ENCODE measurements at regions not wholly inside any gene's neighbourhood (a gene's known extent, or its start where the extent isn't known, plus 50 kb on each side); places are given as distances from the start of the nearest gene placed in this dataset.

GRCh38 chr18:76621782-76622495 lies 126.9 kb upstream of the ZNF516 start:
- ChIA-PET POLR2A (ENCODE audit: partially characterized antibody) (no interaction called here), CTCF (ENCODE audit: partially characterized antibody) (interaction anchor here (0.7 to 1.2 kb wide), 2 partner anchors 222 to 282 kb away, joined by 3 read pairs; no protein-coding TSS in a partner anchor)
- peaks cover 25 to 44% of the 10 kb centered on the region in 2 donors for H3K27me3 Mint-ChIP-seq

GRCh38 chr18:76621226-76621625 lies 126.2 kb upstream of the ZNF516 start:
- H3K27ac Mint-ChIP-seq, result no peak overlapping the region
- H3K4me3 Mint-ChIP-seq, result peak overlapping the region in 1 of 8 donors; percentile 60
- peaks cover 0 to 9% (median 3%) of the 10 kb centered on the region in 4 donors for H3K4me1 Mint-ChIP-seq
- H3K36me3 ChIP-seq (ENCODE audit: insufficient read depth, low read length), result no peaks in the 10 kb centered on the region
- no peak overlapping the region for H3K27ac ChIP-seq (ENCODE audit: low read depth, low read length)
- H3K4me3 ChIP-seq (ENCODE audit: low read length in 2 of 2), result no peak overlapping the region
- intact Hi-C loops (cut with micrococcal nuclease), result no loop called here
- peaks cover 4% of the 10 kb centered on the region for H3K27me3 ChIP-seq (ENCODE audit: insufficient read depth, low read length)
- peaks cover 25 to 46% of the 10 kb centered on the region in 2 donors for H3K27me3 Mint-ChIP-seq
- H3K9me3 Mint-ChIP-seq, result no peaks in the 10 kb centered on the region
- H3K36me3 Mint-ChIP-seq, result no peaks in the 10 kb centered on the region
- ChIA-PET POLR2A (ENCODE audit: partially characterized antibody) (no interaction called here), CTCF (ENCODE audit: partially characterized antibody) (interaction anchor here (0.7 to 1.2 kb wide), 2 partner anchors 221 to 281 kb away, joined by 3 read pairs; no protein-coding TSS in a partner anchor)
- no peak for DNase-seq
- H3K4me1 ChIP-seq (ENCODE audit: insufficient read depth, low read length), result no peaks in the 10 kb centered on the region
- no peaks in the 10 kb centered on the region for H3K9me3 ChIP-seq (ENCODE audit: control insufficient read depth in 1 of 2, low read length in 2 of 2)

More at GRCh38 chr18:76621782-76622495, 126.9 kb upstream of the ZNF516 start:
- Mint-ChIP-seq H3K27ac (no peak overlapping the region), H3K36me3 (no peaks in the 10 kb centered on the region), H3K4me1 (peaks cover 0 to 9% (median 3%) of the 10 kb centered on the region in 4 donors), H3K4me3 (peak overlapping the region in 1 of 8 donors; percentile 13), H3K9me3 (no peaks in the 10 kb centered on the region)
- Histone ChIP-seq H3K27me3 (ENCODE audit: insufficient read depth, low read length) (peaks cover 4% of the 10 kb centered on the region), H3K9me3 (ENCODE audit: control insufficient read depth in 1 of 2, low read length in 2 of 2) (no peaks in the 10 kb centered on the region), H3K4me1 (ENCODE audit: insufficient read depth, low read length) (no peaks in the 10 kb centered on the region), H3K4me3 (ENCODE audit: low read length in 2 of 2) (no peak overlapping the region), H3K36me3 (ENCODE audit: insufficient read depth, low read length) (no peaks in the 10 kb centered on the region), H3K27ac (ENCODE audit: low read depth, low read length) (no peak overlapping the region)
- DNase-seq, result no peak
- intact Hi-C loops (cut with micrococcal nuclease), result no loop called here

GRCh38 chr18:76620321-76621170 lies 125.5 kb upstream of the ZNF516 start:
- H3K27ac Mint-ChIP-seq, result no peak overlapping the region
- H3K4me3 Mint-ChIP-seq, result peak overlapping the region in 4 of 8 donors; percentile 9 to 60 (median 32)

GRCh38 chr18:76619621-76620315 lies 124.7 kb upstream of the ZNF516 start:
- no peak overlapping the region for H3K27ac ChIP-seq (ENCODE audit: low read depth, low read length)
- H3K27ac Mint-ChIP-seq, result no peak overlapping the region
- ChIA-PET POLR2A (ENCODE audit: partially characterized antibody) (no interaction called here), CTCF (ENCODE audit: partially characterized antibody) (interaction anchor here (0.5 to 1.3 kb wide), 2 partner anchors 90 to 1445 kb away, joined by 3 read pairs; no protein-coding TSS in a partner anchor)
- no peak overlapping the region for H3K4me3 ChIP-seq (ENCODE audit: low read length in 2 of 2)
- H3K36me3 Mint-ChIP-seq, result no peaks in the 10 kb centered on the region
- peaks cover 4% of the 10 kb centered on the region for H3K27me3 ChIP-seq (ENCODE audit: insufficient read depth, low read length)
- intact Hi-C loops (cut with micrococcal nuclease), result loop anchor here (1.0 kb wide), 1 partner anchor 220 kb away; no protein-coding TSS in a partner anchor
- no peaks in the 10 kb centered on the region for H3K36me3 ChIP-seq (ENCODE audit: insufficient read depth, low read length)
- DNase-seq, result no peak
- no peaks in the 10 kb centered on the region for H3K9me3 Mint-ChIP-seq
- no peaks in the 10 kb centered on the region for H3K9me3 ChIP-seq (ENCODE audit: control insufficient read depth in 1 of 2, low read length in 2 of 2)
- H3K4me3 Mint-ChIP-seq, result peak overlapping the region in 3 of 8 donors; percentile 17 to 39 (median 29)
- peaks cover 0 to 9% (median 3%) of the 10 kb centered on the region in 4 donors for H3K4me1 Mint-ChIP-seq
- no peaks in the 10 kb centered on the region for H3K4me1 ChIP-seq (ENCODE audit: insufficient read depth, low read length)
- peaks cover 25 to 52% of the 10 kb centered on the region in 2 donors for H3K27me3 Mint-ChIP-seq

More at GRCh38 chr18:76620321-76621170, 125.5 kb upstream of the ZNF516 start:
- Mint-ChIP-seq H3K27me3 (peaks cover 25 to 48% of the 10 kb centered on the region in 2 donors), H3K36me3 (no peaks in the 10 kb centered on the region), H3K9me3 (no peaks in the 10 kb centered on the region), H3K4me1 (peaks cover 0 to 9% (median 3%) of the 10 kb centered on the region in 4 donors)
- Histone ChIP-seq H3K4me1 (ENCODE audit: insufficient read depth, low read length) (no peaks in the 10 kb centered on the region), H3K9me3 (ENCODE audit: control insufficient read depth in 1 of 2, low read length in 2 of 2) (no peaks in the 10 kb centered on the region), H3K36me3 (ENCODE audit: insufficient read depth, low read length) (no peaks in the 10 kb centered on the region), H3K4me3 (ENCODE audit: low read length in 2 of 2) (no peak overlapping the region), H3K27me3 (ENCODE audit: insufficient read depth, low read length) (peaks cover 4% of the 10 kb centered on the region), H3K27ac (ENCODE audit: low read depth, low read length) (no peak overlapping the region)
- intact Hi-C loops (cut with micrococcal nuclease), result loop anchor here (1.0 kb wide), 1 partner anchor 221 kb away; no protein-coding TSS in a partner anchor
- ChIA-PET POLR2A (ENCODE audit: partially characterized antibody) (no interaction called here), CTCF (ENCODE audit: partially characterized antibody) (interaction anchor here (0.5 to 1.3 kb wide), 3 partner anchors 89 to 1444 kb away, joined by 3 read pairs; no protein-coding TSS in a partner anchor)
- peak in 1 of 5 donors; percentile 2 for DNase-seq

- Histone ChIP-seq H3K4me3 (ENCODE audit: low read length in 2 of 2) (no peak overlapping the region), H3K36me3 (ENCODE audit: insufficient read depth, low read length) (no peaks in the 10 kb centered on the region), H3K27ac (ENCODE audit: low read depth, low read length) (no peak overlapping the region), H3K27me3 (ENCODE audit: insufficient read depth, low read length) (peaks cover 4% of the 10 kb centered on the region), H3K9me3 (ENCODE audit: control insufficient read depth in 1 of 2, low read length in 2 of 2) (no peaks in the 10 kb centered on the region), H3K4me1 (ENCODE audit: insufficient read depth, low read length) (no peaks in the 10 kb centered on the region)
- POLR2A ChIA-PET (ENCODE audit: partially characterized antibody), result no interaction called here
- no peaks in the 10 kb centered on the region for H3K36me3 Mint-ChIP-seq
- intact Hi-C loops (cut with micrococcal nuclease), result no loop called here
- CTCF ChIA-PET (ENCODE audit: partially characterized antibody), result interaction anchor here (1.3 kb wide), 1 partner anchor 91 kb away, joined by 3 read pairs; no protein-coding TSS in a partner anchor
- DNase-seq, result no peak
- H3K9me3 Mint-ChIP-seq, result no peaks in the 10 kb centered on the region
- peaks cover 0 to 9% (median 3%) of the 10 kb centered on the region in 4 donors for H3K4me1 Mint-ChIP-seq
- no peak overlapping the region for H3K27ac Mint-ChIP-seq
- no peak overlapping the region for H3K4me3 Mint-ChIP-seq
- peaks cover 25 to 52% of the 10 kb centered on the region in 2 donors for H3K27me3 Mint-ChIP-seq
Observed at GRCh38 chr18:76619261-76619620, 124.2 kb upstream of the ZNF516 start.

GRCh38 chr18:76618721-76619120 lies 123.7 kb upstream of the ZNF516 start:
- H3K4me3 ChIP-seq (ENCODE audit: low read length in 2 of 2), result no peak overlapping the region
- Mint-ChIP-seq H3K4me1 (peaks cover 0 to 9% (median 3%) of the 10 kb centered on the region in 4 donors), H3K9me3 (no peaks in the 10 kb centered on the region), H3K27me3 (peaks cover 22 to 48% of the 10 kb centered on the region in 2 donors), H3K36me3 (no peaks in the 10 kb centered on the region), H3K4me3 (peak overlapping the region in 1 of 8 donors; percentile 9), H3K27ac (no peak overlapping the region)
- no peaks in the 10 kb centered on the region for H3K9me3 ChIP-seq (ENCODE audit: control insufficient read depth in 1 of 2, low read length in 2 of 2)
- DNase-seq, result no peak
- peaks cover 4% of the 10 kb centered on the region for H3K27me3 ChIP-seq (ENCODE audit: insufficient read depth, low read length)
- H3K4me1 ChIP-seq (ENCODE audit: insufficient read depth, low read length), result no peaks in the 10 kb centered on the region
- intact Hi-C loops (cut with micrococcal nuclease), result no loop called here
- no peaks in the 10 kb centered on the region for H3K36me3 ChIP-seq (ENCODE audit: insufficient read depth, low read length)
- CTCF ChIA-PET (ENCODE audit: partially characterized antibody), result no interaction called here
- H3K27ac ChIP-seq (ENCODE audit: low read depth, low read length), result no peak overlapping the region
- POLR2A ChIA-PET (ENCODE audit: partially characterized antibody), result no interaction called here
